Duodenal mucosa (tissue), 2 donors: ENCODE measurements at regions not wholly inside any gene's neighbourhood (a gene's known extent, or its start where the extent isn't known, plus 50 kb on each side); places are given as distances from the start of the nearest gene placed in this dataset.

Experiments used
- H3K27ac ChIP-seq: one replicate; pipeline ENCODE4 v1.7.0; 2013; ENCODE audit warnings: low read depth, low read length
- H3K27me3 ChIP-seq, 2 donors: one replicate each; pipeline ENCODE4 v1.7.0; 2013; ENCODE audit warnings: low read length in 2 of 2, control low read depth in 1 of 2; ENCODE audit not compliant: insufficient read depth in 2 of 2, control insufficient read depth in 1 of 2
- H3K36me3 ChIP-seq, 2 donors: one replicate each; pipeline ENCODE4 v1.7.0; 2013; ENCODE audit warnings: low read length in 2 of 2, control low read depth in 1 of 2; ENCODE audit not compliant: insufficient read depth in 2 of 2, control insufficient read depth in 1 of 2
- H3K4me1 ChIP-seq, 2 donors: one replicate each; pipeline ENCODE4 v1.7.0; 2013; ENCODE audit warnings: low read length in 2 of 2, control low read depth in 1 of 2; ENCODE audit not compliant: insufficient read depth in 2 of 2, control insufficient read depth in 1 of 2
- H3K4me3 ChIP-seq, 2 donors: one replicate each; pipeline ENCODE4 v1.7.0; 2013; ENCODE audit warnings: low read length in 2 of 2, low read depth in 1 of 2
- H3K9ac ChIP-seq, 2 donors: one replicate each; pipeline ENCODE4 v1.7.0; 2013; ENCODE audit warnings: low read length in 2 of 2, low read depth in 1 of 2
- H3K9me3 ChIP-seq, 2 donors: one replicate each; pipeline ENCODE4 v1.7.0; 2013; ENCODE audit warnings: low read length in 2 of 2, control low read depth in 1 of 2; ENCODE audit not compliant: control insufficient read depth in 1 of 2

DNA sequence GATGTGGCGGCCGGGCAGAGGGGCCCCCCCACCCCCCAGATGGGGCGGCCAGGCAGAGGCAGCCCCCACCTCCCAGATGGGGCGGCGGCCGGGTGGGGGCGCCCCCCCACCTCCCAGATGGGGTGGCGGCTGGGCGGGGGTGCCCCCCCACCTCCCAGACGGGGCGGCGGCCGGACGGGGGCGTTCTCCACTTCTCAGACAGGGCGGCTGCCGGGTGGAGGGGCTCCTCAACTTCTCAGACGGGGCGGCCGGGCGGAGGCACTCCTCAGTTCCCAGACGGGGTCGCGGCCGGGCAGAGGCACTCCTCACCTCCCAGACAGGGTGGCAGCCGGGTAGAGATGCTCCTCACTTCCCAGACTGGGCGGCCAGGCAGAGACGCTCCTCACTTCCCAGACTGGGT lies 469.8 kb downstream of the PCNX1 start:
- Histone ChIP-seq H3K9ac (no peak overlapping the region), H3K9me3 (no peaks in the 10 kb centered on the region), H3K27me3 (no peaks in the 10 kb centered on the region), H3K27ac (no peak overlapping the region), H3K4me3 (no peak overlapping the region), H3K36me3 (no peaks in the 10 kb centered on the region), H3K4me1 (peaks cover 0 to 8% of the 10 kb centered on the region in 2 donors)

DNA sequence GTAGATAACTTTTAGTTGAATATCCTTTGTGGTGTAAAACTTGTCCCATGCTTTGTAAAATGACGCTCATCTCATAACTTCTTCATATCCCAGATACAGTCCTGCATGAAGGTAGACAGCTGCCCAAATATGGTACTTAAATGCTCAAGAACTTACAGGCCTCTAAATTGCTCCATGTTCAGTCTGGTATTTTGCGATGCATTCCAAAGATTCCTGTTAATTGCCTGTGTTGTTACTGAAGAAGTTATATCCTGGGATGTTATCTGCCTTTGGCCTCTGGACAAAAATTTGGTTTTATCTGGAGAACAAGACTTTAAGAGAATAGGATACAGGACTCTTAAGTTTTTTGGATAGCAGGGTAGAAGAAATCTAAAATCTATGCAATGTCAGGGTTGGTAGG lies 473.0 kb downstream of the PCNX1 start:
- no peaks in the 10 kb centered on the region for H3K36me3 ChIP-seq
- no peak overlapping the region for H3K4me3 ChIP-seq
- H3K4me1 ChIP-seq: no peaks in the 10 kb centered on the region
- H3K9ac ChIP-seq: no peak overlapping the region
- H3K27me3 ChIP-seq: no peaks in the 10 kb centered on the region
- no peaks in the 10 kb centered on the region for H3K9me3 ChIP-seq
- H3K27ac ChIP-seq: no peak overlapping the region

GRCh38 chr14:71381814-71382213 lies 474.6 kb downstream of the PCNX1 start:
- H3K36me3 ChIP-seq: no peaks in the 10 kb centered on the region
- H3K4me1 ChIP-seq: no peaks in the 10 kb centered on the region
- no peaks in the 10 kb centered on the region for H3K27me3 ChIP-seq
- H3K9ac ChIP-seq: no peak overlapping the region
- H3K4me3 ChIP-seq: no peak overlapping the region
- no peaks in the 10 kb centered on the region for H3K9me3 ChIP-seq
- no peak overlapping the region for H3K27ac ChIP-seq

DNA sequence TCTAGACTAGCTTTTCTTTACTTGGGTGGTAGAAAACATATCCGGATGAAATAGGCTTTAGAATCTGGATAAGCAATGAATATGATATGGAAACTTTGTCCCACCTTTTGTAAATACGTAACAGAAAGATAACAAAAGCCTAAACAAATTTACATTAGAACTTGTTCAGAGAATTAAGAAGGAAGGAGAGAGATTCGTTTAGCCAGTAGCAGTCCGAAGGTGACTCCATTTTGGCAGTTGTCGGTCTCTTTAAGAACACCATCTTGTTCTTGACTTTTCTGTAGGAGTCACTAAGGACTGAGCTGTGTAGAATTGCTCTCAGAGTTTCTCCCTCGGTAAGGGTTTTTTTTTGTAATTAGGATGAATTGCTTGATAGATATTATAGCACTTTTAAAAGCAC lies 475.1 kb downstream of the PCNX1 start:
- H3K4me3 ChIP-seq: no peak overlapping the region
- no peaks in the 10 kb centered on the region for H3K27me3 ChIP-seq
- no peaks in the 10 kb centered on the region for H3K4me1 ChIP-seq
- H3K36me3 ChIP-seq: no peaks in the 10 kb centered on the region
- no peak overlapping the region for H3K9ac ChIP-seq
- H3K9me3 ChIP-seq: no peaks in the 10 kb centered on the region
- no peak overlapping the region for H3K27ac ChIP-seq

DNA sequence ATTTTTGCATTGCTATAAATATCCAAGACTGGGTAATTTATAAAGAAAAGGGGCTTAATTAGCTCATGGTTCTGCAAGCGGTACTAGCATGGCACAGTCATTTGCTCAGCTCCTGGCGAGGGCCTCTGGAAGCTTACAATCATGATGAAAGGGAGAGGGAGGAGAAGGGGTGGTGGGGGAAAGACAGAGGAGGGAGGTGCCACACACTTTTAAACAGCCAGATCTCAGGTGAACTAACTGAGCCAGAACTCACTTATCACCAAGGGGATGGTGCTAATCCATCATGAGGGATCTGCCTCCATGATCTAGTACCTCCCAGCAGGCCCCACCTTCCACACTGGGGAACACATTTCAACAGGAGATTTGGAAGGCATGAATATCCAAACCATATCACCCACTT lies 476.3 kb downstream of the PCNX1 start:
- Histone ChIP-seq H3K36me3 (no peaks in the 10 kb centered on the region), H3K27me3 (no peaks in the 10 kb centered on the region), H3K9me3 (no peaks in the 10 kb centered on the region), H3K9ac (no peak overlapping the region), H3K27ac (no peak overlapping the region), H3K4me1 (no peaks in the 10 kb centered on the region), H3K4me3 (no peak overlapping the region)

DNA sequence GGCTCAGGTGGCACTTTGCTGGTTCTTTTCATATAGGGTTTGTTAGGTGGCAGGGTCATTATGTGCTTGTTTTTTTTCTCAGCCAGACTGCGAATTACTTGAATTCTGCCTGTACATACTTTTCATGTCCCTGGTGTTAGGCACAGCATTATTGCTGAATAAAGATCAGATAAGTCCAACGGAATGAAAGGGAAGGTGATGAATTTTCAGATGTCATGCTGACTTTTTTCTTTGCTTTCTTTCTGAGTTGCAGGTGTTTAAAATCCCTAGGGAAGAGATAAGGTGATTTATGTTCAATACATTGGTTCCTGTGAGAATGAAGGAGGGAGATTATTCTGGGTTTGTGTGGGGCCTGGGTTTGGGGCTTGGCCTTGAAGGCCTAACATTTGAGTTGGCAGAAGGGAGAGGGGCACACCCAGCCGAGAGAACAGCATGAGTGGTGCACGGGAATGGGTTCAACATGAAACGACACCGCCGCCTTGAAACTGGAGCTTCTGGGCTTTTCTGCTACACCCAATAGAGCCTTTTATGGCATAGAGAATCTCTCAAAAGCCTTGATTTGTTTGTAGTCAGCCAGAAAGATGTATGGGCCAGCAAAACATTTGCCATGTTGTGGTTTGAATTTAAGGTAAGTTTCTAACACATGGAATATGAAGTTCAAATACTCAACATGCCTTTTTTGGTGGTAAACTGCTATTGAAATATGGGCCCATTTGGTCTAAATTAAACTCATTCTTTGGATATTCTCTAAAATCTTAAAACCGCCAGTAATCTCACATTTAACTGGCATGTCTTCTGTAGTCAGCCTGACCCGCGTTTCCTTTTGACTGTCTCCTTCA lies 477.0 kb downstream of the PCNX1 start:
- no peak overlapping the region for H3K27ac ChIP-seq
- no peaks in the 10 kb centered on the region for H3K9me3 ChIP-seq
- H3K27me3 ChIP-seq: no peaks in the 10 kb centered on the region
- H3K4me3 ChIP-seq: no peak overlapping the region
- no peaks in the 10 kb centered on the region for H3K36me3 ChIP-seq
- no peak overlapping the region for H3K9ac ChIP-seq
- H3K4me1 ChIP-seq: no peaks in the 10 kb centered on the region

DNA sequence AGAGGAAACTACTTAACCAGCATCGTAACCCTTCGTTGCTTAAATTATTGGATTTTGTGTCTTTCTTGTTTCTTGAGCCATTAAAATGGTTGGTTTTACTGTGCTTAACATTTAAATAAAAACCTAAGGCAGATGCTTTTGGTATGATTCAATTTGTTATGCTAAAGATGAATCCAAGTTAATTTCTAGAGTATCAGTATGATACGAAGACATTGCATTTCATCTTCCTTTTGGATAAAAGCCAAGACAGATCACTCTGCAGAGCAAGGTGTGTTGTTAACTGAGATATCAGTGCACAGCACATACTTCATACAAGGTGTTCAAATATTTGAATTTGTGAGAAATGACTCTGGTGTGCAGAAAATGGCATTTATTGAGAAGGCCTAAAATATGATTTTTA lies 480.5 kb downstream of the PCNX1 start:
- H3K27me3 ChIP-seq: no peaks in the 10 kb centered on the region
- no peak overlapping the region for H3K9ac ChIP-seq
- H3K4me3 ChIP-seq: no peak overlapping the region
- H3K9me3 ChIP-seq: no peaks in the 10 kb centered on the region
- H3K27ac ChIP-seq: no peak overlapping the region
- H3K4me1 ChIP-seq: no peaks in the 10 kb centered on the region
- H3K36me3 ChIP-seq: no peaks in the 10 kb centered on the region

- Histone ChIP-seq H3K9me3 (no peaks in the 10 kb centered on the region), H3K9ac (no peak overlapping the region), H3K36me3 (no peaks in the 10 kb centered on the region), H3K27ac (no peak overlapping the region), H3K4me1 (no peaks in the 10 kb centered on the region), H3K4me3 (no peak overlapping the region), H3K27me3 (no peaks in the 10 kb centered on the region)
Measured at GRCh38 chr14:71388336-71388735, 481.1 kb downstream of the PCNX1 start.

- H3K9me3 ChIP-seq: no peaks in the 10 kb centered on the region
- H3K4me3 ChIP-seq: no peak overlapping the region
- H3K4me1 ChIP-seq: no peaks in the 10 kb centered on the region
- no peaks in the 10 kb centered on the region for H3K36me3 ChIP-seq
- no peaks in the 10 kb centered on the region for H3K27me3 ChIP-seq
- H3K27ac ChIP-seq: no peak overlapping the region
- H3K9ac ChIP-seq: no peak overlapping the region
Measured at GRCh38 chr14:71388862-71389261, 481.6 kb downstream of the PCNX1 start.

DNA sequence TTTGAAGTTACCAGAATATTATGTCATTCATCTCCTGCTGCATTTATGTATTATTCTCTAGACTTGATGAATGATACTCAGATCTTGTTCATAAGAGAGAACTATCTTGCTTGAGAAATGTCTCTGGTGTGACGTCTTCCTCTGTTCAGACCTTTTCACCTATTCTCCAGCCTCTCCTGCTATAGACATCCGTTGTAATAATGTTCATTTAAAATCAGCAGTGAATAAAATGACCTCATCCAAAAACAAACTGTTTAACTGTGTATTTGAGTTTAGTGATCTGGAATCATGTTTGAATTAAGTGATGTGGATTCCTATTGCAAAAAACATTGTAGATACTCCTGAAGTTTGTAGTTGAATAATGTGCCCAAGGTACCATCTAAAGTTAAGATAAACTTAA lies 487.1 kb downstream of the PCNX1 start:
- Histone ChIP-seq H3K27ac (no peak overlapping the region), H3K27me3 (no peaks in the 10 kb centered on the region), H3K36me3 (no peaks in the 10 kb centered on the region), H3K9me3 (no peaks in the 10 kb centered on the region), H3K4me3 (no peak overlapping the region), H3K4me1 (peaks cover 0 to 4% of the 10 kb centered on the region in 2 donors), H3K9ac (no peak overlapping the region)
